ENCODE measurements at regions not wholly inside any gene's neighbourhood (a gene's known extent, or its start where the extent isn't known, plus 50 kb on each side); places are given as distances from the start of the nearest gene placed in this dataset.

GRCh38 chr15:85959611-85960010, 120.1 kb upstream of the AGBL1 start:
- Mint-ChIP-seq H3K4me1 (peaks cover 0 to 11% (median 1%) of the 10 kb centered on the region in 3 donors), H3K27ac (no peak overlapping the region), H3K27me3 (no peaks in the 10 kb centered on the region), H3K4me3 (no peak overlapping the region), H3K36me3 (no peaks in the 10 kb centered on the region), H3K9me3 (peaks cover 0 to 5% (median 0%) of the 10 kb centered on the region in 7 donors)
- DNase-seq (no peak), ATAC-seq (ENCODE audit: low read depth in 2 of 2) (no peak)

GRCh38 chr15:85960381-85960780, 119.3 kb upstream of the AGBL1 start:
- ATAC-seq (ENCODE audit: low read depth in 2 of 2) = no peak
- peaks cover 0 to 3% (median 0%) of the 10 kb centered on the region in 7 donors for H3K9me3 Mint-ChIP-seq
- no peak overlapping the region for H3K4me3 Mint-ChIP-seq
- H3K27me3 Mint-ChIP-seq = no peaks in the 10 kb centered on the region
- no peak overlapping the region for H3K27ac Mint-ChIP-seq
- H3K4me1 Mint-ChIP-seq = peaks cover 0 to 8% (median 1%) of the 10 kb centered on the region in 3 donors
- no peak for DNase-seq
- no peaks in the 10 kb centered on the region for H3K36me3 Mint-ChIP-seq

GRCh38 chr15:85961821-85962220, 117.8 kb upstream of the AGBL1 start:
- ATAC-seq (ENCODE audit: low read depth in 2 of 2) = no peak
- Mint-ChIP-seq H3K9me3 (peaks cover 0 to 2% (median 0%) of the 10 kb centered on the region in 7 donors), H3K27ac (peak overlapping the region in 1 of 6 donors; percentile 28), H3K27me3 (peaks cover 0 to 9% (median 4%) of the 10 kb centered on the region in 3 donors), H3K36me3 (no peaks in the 10 kb centered on the region), H3K4me3 (no peak overlapping the region), H3K4me1 (peaks cover 0 to 1% (median 0%) of the 10 kb centered on the region in 3 donors)
- no peak for DNase-seq

GRCh38 chr15:85963262-85963760, 116.4 kb upstream of the AGBL1 start:
- Mint-ChIP-seq H3K27me3 (peaks cover 0 to 9% (median 4%) of the 10 kb centered on the region in 3 donors), H3K9me3 (peaks cover 0 to 2% (median 0%) of the 10 kb centered on the region in 7 donors), H3K36me3 (no peaks in the 10 kb centered on the region), H3K4me3 (no peak overlapping the region), H3K4me1 (no peaks in the 10 kb centered on the region), H3K27ac (no peak overlapping the region)
- ATAC-seq (ENCODE audit: low read depth in 2 of 2) (no peak), DNase-seq (no peak)

GRCh38 chr15:85964471-85964870, 115.2 kb upstream of the AGBL1 start:
- H3K4me1 Mint-ChIP-seq = no peaks in the 10 kb centered on the region
- H3K9me3 Mint-ChIP-seq = peaks cover 0 to 2% (median 0%) of the 10 kb centered on the region in 7 donors
- no peak for DNase-seq
- H3K4me3 Mint-ChIP-seq = no peak overlapping the region
- H3K27ac Mint-ChIP-seq = no peak overlapping the region
- H3K36me3 Mint-ChIP-seq = no peaks in the 10 kb centered on the region
- no peak for ATAC-seq (ENCODE audit: low read depth in 2 of 2)
- H3K27me3 Mint-ChIP-seq = peaks cover 0 to 9% (median 4%) of the 10 kb centered on the region in 3 donors

- DNase-seq = no peak
- H3K9me3 Mint-ChIP-seq = peaks cover 0 to 6% (median 0%) of the 10 kb centered on the region in 7 donors
- no peaks in the 10 kb centered on the region for H3K4me1 Mint-ChIP-seq
- no peak overlapping the region for H3K4me3 Mint-ChIP-seq
- no peaks in the 10 kb centered on the region for H3K36me3 Mint-ChIP-seq
- peaks cover 0 to 9% (median 4%) of the 10 kb centered on the region in 3 donors for H3K27me3 Mint-ChIP-seq
- ATAC-seq (ENCODE audit: low read depth in 2 of 2) = no peak
- H3K27ac Mint-ChIP-seq = no peak overlapping the region
These were observed 112.1 kb upstream of the AGBL1 start for GRCh38 chr15:85967553-85967952.

- H3K36me3 Mint-ChIP-seq = no peaks in the 10 kb centered on the region
- peaks cover 9 to 19% (median 14%) of the 10 kb centered on the region in 3 donors for H3K27me3 Mint-ChIP-seq
- H3K27ac Mint-ChIP-seq = no peak overlapping the region
- DNase-seq (no peak), ATAC-seq (ENCODE audit: low read depth in 2 of 2) (no peak)
- no peaks in the 10 kb centered on the region for H3K4me1 Mint-ChIP-seq
- peaks cover 0 to 13% (median 9%) of the 10 kb centered on the region in 7 donors for H3K9me3 Mint-ChIP-seq
- H3K4me3 Mint-ChIP-seq = no peak overlapping the region
These were observed 106.7 kb upstream of the AGBL1 start for GRCh38 chr15:85972805-85973540.

GRCh38 chr15:85973584-85974347, 105.9 kb upstream of the AGBL1 start:
- no peak overlapping the region for H3K4me3 Mint-ChIP-seq
- no peaks in the 10 kb centered on the region for H3K4me1 Mint-ChIP-seq
- peaks cover 0 to 13% (median 9%) of the 10 kb centered on the region in 7 donors for H3K9me3 Mint-ChIP-seq
- H3K36me3 Mint-ChIP-seq = no peaks in the 10 kb centered on the region
- H3K27me3 Mint-ChIP-seq = peaks cover 10 to 20% (median 16%) of the 10 kb centered on the region in 3 donors
- H3K27ac Mint-ChIP-seq = no peak overlapping the region
- ATAC-seq (ENCODE audit: low read depth in 2 of 2) (no peak), DNase-seq (no peak)

- peaks cover 16 to 20% (median 19%) of the 10 kb centered on the region in 3 donors for H3K27me3 Mint-ChIP-seq
- no peak overlapping the region for H3K4me3 Mint-ChIP-seq
- ATAC-seq (ENCODE audit: low read depth in 2 of 2) (no peak), DNase-seq (no peak)
- H3K9me3 Mint-ChIP-seq = peaks cover 0 to 13% (median 9%) of the 10 kb centered on the region in 7 donors
- H3K27ac Mint-ChIP-seq = no peak overlapping the region
- no peaks in the 10 kb centered on the region for H3K36me3 Mint-ChIP-seq
- no peaks in the 10 kb centered on the region for H3K4me1 Mint-ChIP-seq
These were observed 105.3 kb upstream of the AGBL1 start for GRCh38 chr15:85974348-85974705.

GRCh38 chr15:85974742-85975141, 104.9 kb upstream of the AGBL1 start:
- Mint-ChIP-seq H3K27me3 (peaks cover 20 to 23% (median 20%) of the 10 kb centered on the region in 3 donors), H3K4me3 (no peak overlapping the region), H3K4me1 (no peaks in the 10 kb centered on the region), H3K9me3 (peaks cover 0 to 13% (median 9%) of the 10 kb centered on the region in 7 donors), H3K36me3 (no peaks in the 10 kb centered on the region), H3K27ac (no peak overlapping the region)
- DNase-seq = no peak
- ATAC-seq (ENCODE audit: low read depth in 2 of 2) = no peak

GRCh38 chr15:85976102-85976501, 103.6 kb upstream of the AGBL1 start:
- no peak for DNase-seq
- Mint-ChIP-seq H3K27ac (no peak overlapping the region), H3K9me3 (peaks cover 0 to 13% (median 9%) of the 10 kb centered on the region in 7 donors), H3K4me3 (no peak overlapping the region), H3K4me1 (no peaks in the 10 kb centered on the region), H3K27me3 (peaks cover 20 to 27% (median 23%) of the 10 kb centered on the region in 3 donors), H3K36me3 (no peaks in the 10 kb centered on the region)
- no peak for ATAC-seq (ENCODE audit: low read depth in 2 of 2)

GRCh38 chr15:85976986-85977385, 102.7 kb upstream of the AGBL1 start:
- no peak overlapping the region for H3K27ac Mint-ChIP-seq
- no peak for ATAC-seq (ENCODE audit: low read depth in 2 of 2)
- DNase-seq = no peak
- H3K36me3 Mint-ChIP-seq = no peaks in the 10 kb centered on the region
- no peak overlapping the region for H3K4me3 Mint-ChIP-seq
- H3K4me1 Mint-ChIP-seq = no peaks in the 10 kb centered on the region
- H3K27me3 Mint-ChIP-seq = peaks cover 20 to 27% (median 23%) of the 10 kb centered on the region in 3 donors
- peaks cover 0 to 18% (median 10%) of the 10 kb centered on the region in 7 donors for H3K9me3 Mint-ChIP-seq

GRCh38 chr15:85977586-85977985, 102.1 kb upstream of the AGBL1 start:
- DNase-seq (no peak), ATAC-seq (ENCODE audit: low read depth in 2 of 2) (no peak)
- peaks cover 0 to 24% (median 13%) of the 10 kb centered on the region in 7 donors for H3K9me3 Mint-ChIP-seq
- H3K36me3 Mint-ChIP-seq = no peaks in the 10 kb centered on the region
- H3K4me1 Mint-ChIP-seq = no peaks in the 10 kb centered on the region
- H3K27ac Mint-ChIP-seq = no peak overlapping the region
- H3K4me3 Mint-ChIP-seq = no peak overlapping the region
- H3K27me3 Mint-ChIP-seq = peaks cover 20 to 27% (median 23%) of the 10 kb centered on the region in 3 donors

All from naive B cell (primary cell).